Neural cell (in vitro differentiated cells): ENCODE measurements at regions not wholly inside any gene's neighbourhood (a gene's known extent, or its start where the extent isn't known, plus 50 kb on each side); places are given as distances from the start of the nearest gene placed in this dataset.

ENCODE experiments used
- CTCF ChIP-seq: fragments of 450-650 bp; IDR thresholded peaks from 2 replicates; pipeline ENCODE4 v1.5.1; 2014; ENCODE audit warnings: antibody characterized with exemption, mild to moderate bottlenecking, moderate library complexity; ENCODE audit not compliant: poor library complexity, severe bottlenecking
- EP300 ChIP-seq: fragments of 450-650 bp; conservative IDR thresholded peaks from 2 replicates; pipeline ENCODE4 v1.6.1; 2014; ENCODE audit warnings: antibody characterized with exemption, mild to moderate bottlenecking, moderate library complexity; ENCODE audit not compliant: poor library complexity, severe bottlenecking
- EZH2 ChIP-seq: fragments of 200-600, 300-800 bp; shearing (Covaris generic), sonication (generic); IDR thresholded peaks from 2 replicates; pipeline ENCODE4 v1.6.1; 2014; ENCODE audit warnings: antibody characterized with exemption, low read length, borderline replicate concordance, mild to moderate bottlenecking; ENCODE audit not compliant: insufficient read depth, poor library complexity, severe bottlenecking
- MXI1 ChIP-seq: fragments of 450-650 bp; conservative IDR thresholded peaks from 2 replicates; pipeline ENCODE4 v1.6.1; 2014; ENCODE audit warnings: antibody characterized with exemption, mild to moderate bottlenecking; ENCODE audit not compliant: poor library complexity, severe bottlenecking
- POLR2AphosphoS5 ChIP-seq: IDR thresholded peaks from 2 replicates; pipeline ENCODE4 v1.6.1; 2012
- RAD21 ChIP-seq: fragments of 450-650 bp; conservative IDR thresholded peaks from 2 replicates; pipeline ENCODE4 v1.6.1; 2014; ENCODE audit warnings: antibody characterized with exemption, mild to moderate bottlenecking, moderate library complexity
- REST ChIP-seq: IDR thresholded peaks from 2 replicates; pipeline ENCODE4 v1.6.1; 2012; ENCODE audit warnings: borderline replicate concordance
- SMC3 ChIP-seq: fragments of 450-650 bp; conservative IDR thresholded peaks from 2 replicates; pipeline ENCODE4 v1.6.1; 2014; ENCODE audit warnings: antibody characterized with exemption, mild to moderate bottlenecking, moderate library complexity; ENCODE audit not compliant: poor library complexity
- TAF1 ChIP-seq: IDR thresholded peaks from 2 replicates; pipeline ENCODE4 v1.6.1; 2012; ENCODE audit warnings: low read depth

- no peak for TF ChIP-seq CTCF
- TF ChIP-seq SMC3 = no peak
- TF ChIP-seq POLR2AphosphoS5 = no peak
- TF ChIP-seq EP300 = no peak
- TF ChIP-seq EZH2 = no peak
- no peak for TF ChIP-seq MXI1
- no peak for TF ChIP-seq RAD21
- no peak for TF ChIP-seq REST
- no peak for TF ChIP-seq TAF1
Observed at GRCh38 chr5:15385553-15385952, 114.4 kb upstream of the FBXL7 start.
